Activated CD4-positive, CD25-positive, alpha-beta regulatory T cell treated with anti-CD3 and anti-CD28 coated beads, Interleukin-2, amount 50 U/mL, for 24 hours (primary cell): ENCODE measurements at regions not wholly inside any gene's neighbourhood (a gene's known extent, or its start where the extent isn't known, plus 50 kb on each side); places are given as distances from the start of the nearest gene placed in this dataset.

ENCODE experiments used
- ATAC-seq, 2 donors: fragments of 150-1000 bp; cut with Tn5 transposase; one replicate each; pipeline ENCODE4 v1.10.0; 2021; ENCODE audit warnings: mild to moderate bottlenecking in 1 of 2, moderate library complexity in 1 of 2

DNA sequence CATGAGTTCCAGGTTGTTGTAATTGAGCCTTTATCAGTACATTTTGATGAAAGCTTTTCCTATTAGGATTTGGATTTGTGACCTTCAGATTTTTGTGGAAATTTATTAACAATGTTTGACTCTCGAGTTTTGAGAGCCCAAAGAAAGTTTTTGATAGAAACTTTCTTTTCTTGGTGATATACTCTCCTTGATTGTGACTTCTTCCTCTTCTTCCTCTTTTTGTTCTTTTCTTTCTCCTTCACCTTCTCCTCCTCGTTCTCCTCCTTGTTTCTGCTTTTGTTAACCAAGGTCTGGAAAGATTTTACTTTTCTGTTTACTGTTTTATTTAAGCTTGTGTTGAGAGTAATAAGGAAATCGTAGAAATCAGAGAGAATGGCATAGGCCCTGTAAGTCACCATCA is 182.4 kb downstream of the TRIM27 start:
- no peak for ATAC-seq

DNA sequence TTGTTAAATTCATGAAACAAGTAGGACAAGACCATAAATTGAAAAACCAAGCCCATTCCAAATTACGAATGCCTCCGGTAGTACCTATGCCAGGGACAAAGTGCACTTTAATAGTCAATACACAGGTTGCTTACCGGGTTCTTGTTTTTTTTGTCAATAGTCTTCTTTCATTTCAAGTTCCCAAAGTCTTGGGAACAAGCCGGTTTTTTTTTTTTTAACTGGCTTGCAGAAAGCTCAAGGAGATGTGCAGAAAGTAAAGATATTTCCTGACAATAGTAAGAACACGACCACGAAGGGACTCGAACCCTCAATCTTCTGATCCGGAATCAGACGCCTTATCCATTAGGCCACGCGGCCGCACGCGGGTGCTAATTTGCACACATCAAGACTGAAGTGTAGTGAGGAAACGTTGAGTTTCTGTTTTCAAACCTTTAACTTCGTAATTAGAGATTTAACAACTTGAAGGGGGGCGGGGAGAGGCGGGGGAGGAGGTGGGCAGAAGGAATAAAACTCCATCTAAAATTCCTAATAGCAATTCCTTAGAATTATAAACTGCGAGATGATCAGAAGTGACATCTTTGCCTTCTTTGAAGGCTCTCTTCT is 181.0 kb downstream of the TRIM27 start:
- ATAC-seq, result no peak

DNA sequence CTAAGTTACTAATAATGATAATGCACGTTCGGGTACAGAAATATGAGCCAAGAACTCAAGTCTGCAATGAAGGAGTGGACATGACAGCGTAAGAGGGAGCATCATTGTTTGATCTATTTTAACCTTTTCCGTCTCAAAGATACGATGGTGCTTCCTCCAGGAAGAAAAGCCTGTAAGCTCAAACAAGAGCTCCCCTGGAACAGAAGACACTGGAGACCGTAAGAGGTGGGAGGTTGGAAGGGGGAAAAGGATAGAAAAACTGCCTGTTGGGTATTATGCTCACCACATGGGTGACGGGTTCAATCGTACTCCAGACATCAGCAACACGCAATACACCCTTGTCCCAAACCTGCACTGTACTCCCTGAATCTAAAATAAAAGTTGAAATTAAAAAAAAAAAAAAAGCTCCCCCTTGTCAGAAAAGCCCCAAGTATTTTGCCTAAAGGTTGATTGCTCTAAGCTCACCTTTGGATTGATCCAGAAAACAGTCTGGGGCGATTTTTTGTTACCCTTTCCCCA is 180.5 kb downstream of the TRIM27 start:
- ATAC-seq, result no peak

DNA sequence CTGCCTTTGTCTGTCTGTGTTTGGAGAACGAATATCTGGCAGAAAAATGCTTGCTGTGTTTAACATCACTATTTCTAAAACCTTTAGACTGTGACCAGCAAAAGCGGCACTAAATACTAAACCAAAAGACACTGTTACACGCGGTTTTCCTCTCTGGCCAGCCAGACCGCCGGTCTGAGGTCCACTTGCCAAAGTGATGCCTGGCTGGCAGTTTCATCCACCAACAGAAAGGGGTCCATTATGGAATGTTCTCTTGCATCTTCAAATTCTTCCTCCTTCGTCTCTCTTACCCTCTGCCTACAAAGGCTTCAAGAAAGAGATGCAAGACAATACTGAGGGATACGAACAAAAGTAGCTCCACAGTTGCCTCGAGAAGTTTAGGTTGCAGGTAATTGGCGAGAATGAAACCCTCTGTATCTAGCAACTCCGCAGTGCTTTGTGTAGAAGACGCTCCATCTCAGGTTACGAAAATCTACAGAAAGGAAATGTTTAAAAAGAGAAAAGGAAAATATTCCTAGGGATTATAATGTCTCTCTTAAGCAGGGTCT is 176.6 kb downstream of the TRIM27 start:
- ATAC-seq, result no peak

DNA sequence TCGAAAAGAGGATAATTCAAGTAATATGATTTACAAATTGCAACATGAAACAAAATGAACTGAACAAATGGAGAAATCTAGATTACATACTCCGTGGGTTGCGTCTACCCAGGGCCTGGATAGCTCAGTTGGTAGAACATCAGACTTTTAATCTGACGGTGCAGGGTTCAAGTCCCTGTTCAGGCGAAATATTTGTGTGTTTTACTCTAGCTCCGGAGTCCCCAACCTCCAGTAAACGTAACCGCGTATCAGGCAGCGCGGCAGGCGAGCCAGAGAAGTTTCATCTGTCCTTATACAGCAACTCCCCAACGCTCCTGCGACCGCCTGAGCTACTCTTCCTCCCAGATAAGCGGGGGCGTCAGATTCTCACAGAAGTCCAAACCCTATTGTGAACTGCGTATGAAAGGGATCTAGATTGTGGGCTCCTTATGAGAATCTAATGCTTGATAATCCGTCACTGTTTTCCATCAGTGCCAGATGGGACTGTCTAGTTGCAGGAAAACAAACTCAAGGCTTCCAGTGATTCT is 176.1 kb downstream of the TRIM27 start:
- ATAC-seq, result no peak

DNA sequence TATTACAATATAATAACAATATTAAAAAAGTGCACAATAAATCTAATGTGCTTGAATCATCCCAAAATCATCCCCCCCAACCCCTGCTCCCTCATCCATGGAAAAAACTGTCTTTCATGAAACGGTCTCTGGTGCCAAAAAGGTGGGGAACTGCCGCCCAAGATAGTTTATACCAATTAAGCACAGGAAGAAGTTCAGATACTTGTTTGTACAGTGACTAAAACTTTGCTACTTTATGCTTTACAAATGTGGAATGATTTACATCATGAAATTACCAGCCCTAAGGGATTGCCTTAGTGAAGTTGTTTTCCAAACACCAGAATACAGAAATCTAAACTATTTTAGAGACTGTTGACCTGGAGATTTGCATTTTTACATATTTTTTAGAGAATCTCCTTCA is 175.6 kb downstream of the TRIM27 start:
- ATAC-seq, result no peak

DNA sequence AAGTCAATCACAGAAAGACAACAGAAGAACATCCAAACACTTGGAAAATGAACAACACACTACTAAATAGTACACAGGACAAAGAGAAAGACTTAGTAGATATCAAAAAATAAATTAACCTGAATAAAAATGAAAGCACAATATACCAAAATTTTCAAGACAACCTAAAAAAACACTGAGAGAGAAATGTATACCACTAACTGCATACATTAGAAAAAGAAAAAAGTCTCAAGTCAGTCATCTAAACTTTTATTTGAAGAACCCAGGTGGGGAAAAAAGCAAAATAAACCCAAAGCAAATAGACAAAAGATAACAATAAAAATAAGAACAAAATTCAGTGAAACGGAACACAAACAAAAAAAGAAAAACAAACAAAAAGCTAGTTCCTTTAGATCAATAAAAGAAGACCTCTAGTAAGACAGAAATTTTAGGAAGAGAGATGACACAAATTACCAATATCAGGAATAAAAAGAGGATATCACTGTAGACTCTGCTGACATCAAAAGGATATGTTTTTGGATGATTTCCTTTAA is 172.8 kb downstream of the TRIM27 start:
- ATAC-seq, result no peak

DNA sequence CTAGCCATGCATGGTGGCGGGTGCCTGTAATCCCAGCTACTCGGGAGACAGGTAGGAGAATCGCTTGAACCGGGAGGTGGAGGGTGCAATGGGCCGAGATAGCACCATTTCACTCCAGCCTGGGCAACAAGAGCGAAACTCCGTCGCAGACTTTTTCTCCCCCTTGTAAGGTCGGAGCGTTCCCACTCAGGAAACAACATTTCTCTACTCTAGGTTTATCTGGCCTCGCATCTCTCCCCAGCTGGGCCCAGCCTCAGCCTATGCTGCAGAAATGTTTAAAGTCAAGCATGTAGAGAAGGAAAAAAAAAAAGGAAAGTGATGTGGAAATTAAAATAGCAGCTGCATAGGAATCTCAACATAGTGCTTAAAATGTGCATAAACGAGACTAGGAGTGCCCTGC is 172.3 kb downstream of the TRIM27 start:
- ATAC-seq, result no peak

DNA sequence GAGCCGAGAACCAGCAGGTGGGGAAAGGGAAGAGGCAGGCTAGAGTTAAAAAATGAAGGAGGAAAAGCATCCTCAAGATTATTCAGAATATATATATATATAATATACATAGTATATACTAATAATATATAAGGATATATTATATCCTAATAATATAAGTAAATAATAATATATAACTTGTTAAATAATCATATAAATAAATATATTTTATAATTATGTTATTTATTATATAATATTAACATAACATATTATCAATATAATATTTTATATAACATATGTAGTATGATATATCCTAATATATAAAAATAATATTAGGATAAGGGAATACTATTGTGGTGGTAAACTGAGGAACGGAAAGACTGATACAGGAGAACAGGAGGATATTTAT is 171.8 kb downstream of the TRIM27 start:
- no peak for ATAC-seq

DNA sequence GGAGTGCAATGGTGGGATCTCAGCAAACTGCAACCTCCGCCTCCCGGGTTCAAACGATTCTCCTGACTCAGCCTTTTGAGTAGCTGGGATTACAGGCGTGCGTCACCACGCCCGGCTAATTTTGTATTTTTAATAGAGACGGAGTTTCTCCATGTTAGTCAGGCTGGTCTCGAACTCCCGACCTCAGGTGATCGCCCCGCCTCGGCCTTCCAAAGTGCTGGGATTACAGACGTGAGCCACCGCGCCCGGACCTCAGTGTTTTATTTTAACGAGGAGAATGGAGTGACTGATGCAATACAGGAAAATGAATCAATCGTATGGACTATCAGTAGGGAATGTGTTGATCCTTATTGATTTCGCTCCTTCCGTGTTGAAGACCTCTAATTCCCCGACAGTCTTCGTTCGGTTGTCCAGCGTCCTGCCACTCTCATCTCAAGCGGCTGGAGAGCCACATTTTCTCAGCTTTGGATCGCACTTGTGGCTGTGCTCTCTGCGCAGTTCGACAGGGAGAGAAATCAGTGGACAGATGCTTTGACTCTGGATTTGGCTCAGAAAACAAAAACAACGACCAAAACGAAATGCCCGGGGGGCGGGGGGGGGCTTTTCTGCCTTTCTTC is 166.2 kb downstream of the TRIM27 start:
- ATAC-seq, result no peak

DNA sequence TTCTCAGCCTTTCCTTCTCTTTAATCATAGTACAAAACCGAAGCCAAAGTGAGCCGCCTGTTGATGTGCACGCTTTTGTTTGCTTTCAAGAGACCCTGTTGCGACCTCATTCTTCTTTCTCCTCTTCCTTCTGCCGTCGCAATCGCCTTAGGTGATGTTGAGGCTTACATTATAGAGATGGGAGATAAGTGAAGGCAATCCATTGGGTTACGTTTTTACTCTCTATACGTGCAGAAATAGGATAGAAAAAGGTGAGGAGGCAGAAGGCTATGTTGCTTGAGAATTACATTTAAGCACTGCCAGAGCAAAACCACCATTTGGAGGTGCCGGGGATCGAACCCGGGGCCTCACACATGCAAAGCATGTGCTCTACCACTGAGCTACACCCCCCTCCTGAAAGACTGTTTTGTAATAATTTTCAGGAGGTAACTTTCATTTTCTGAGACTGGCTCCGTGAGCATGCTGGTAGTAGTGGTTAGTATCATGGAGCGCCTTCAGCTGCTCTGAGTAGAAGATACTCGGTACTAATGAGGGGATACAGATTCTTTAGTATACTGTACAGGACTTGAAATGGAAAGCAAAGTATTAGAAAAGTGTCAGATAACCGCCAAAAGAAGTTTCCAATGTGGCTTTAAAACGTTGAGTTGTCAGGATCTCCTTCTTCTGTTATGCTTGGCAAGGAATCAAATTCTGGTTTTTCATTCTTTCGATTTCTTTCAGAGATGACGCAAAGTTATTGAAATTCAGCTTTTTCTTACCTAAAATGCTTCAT is 165.6 kb downstream of the TRIM27 start:
- ATAC-seq, result no peak

DNA sequence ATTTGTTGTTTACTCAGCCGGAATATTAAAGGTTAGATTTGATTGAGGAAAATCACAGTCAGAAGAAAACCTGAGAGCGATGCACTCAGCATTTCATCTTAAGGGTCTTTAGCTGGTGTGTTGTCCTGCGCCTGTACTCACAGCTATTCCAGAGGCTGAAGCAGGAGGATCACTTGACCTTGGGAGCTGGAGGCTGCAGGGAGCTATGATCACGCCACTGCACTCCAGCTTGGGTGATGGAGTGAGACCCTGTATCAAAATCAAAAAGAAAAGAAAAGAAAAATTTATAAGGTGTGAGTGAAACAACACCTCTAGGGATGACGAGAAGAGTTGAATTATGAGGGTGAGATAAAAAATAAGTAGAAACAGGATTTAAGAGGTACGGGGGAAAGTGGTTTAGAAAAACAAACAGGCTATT is 165.0 kb downstream of the TRIM27 start:
- ATAC-seq, result no peak

DNA sequence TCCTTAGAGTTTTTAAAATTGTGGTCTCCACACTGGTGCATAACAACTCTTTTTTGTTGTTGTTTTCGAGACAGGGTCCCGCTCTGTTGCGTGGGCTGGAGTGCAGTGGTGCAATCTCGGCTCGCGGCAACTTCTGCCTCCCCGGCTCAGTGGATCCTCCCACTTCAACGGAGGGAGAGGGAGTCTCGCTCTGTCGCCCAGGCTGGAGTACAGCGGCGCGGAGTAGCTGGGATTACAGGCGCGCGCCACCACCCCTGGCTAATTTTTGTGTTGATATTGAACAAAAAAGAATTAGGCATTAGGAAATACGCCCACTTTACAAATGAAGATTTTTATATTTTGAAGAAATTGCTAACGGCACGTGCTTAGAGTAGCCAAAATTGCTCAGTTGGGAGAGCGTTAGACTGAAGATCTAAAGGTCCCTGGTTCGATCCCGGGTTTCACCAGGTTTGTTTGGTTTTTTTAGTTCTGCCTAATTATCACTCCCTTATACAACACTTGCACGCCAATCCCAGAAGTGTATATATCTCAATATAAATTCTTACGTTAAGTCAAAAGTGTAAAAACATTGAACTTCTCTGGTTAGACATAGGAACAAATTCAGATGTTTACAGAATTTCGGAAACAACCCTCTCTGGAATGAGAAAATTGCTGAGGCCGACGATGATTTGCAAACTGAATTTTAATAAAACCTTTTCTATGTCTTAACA is 159.6 kb downstream of the TRIM27 start:
- ATAC-seq, result no peak

DNA sequence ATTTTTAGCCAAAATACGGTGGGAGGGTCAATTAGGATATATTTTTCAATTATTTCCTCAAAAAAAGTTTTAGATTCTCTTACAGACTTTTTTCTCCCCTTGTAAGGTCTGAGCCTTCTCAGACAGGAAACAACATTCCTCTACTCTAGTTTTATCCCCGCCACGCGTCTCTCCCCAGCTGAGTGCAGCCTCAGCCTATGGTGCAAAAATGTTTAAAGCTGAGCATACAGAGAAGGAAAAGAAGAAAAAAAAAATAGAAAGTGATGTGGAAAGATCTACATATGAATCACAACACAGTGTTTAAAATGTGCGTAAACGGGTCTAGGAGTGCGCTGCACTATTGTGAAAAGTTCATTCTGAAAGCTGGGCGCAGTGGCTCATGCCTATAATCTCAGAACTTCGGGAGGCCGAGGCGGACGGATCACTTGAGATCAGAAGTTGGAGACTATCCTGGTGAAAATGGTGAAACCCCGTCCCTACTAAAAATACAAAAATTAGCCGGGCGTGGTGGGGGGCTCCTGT is 159.0 kb downstream of the TRIM27 start:
- no peak for ATAC-seq

DNA sequence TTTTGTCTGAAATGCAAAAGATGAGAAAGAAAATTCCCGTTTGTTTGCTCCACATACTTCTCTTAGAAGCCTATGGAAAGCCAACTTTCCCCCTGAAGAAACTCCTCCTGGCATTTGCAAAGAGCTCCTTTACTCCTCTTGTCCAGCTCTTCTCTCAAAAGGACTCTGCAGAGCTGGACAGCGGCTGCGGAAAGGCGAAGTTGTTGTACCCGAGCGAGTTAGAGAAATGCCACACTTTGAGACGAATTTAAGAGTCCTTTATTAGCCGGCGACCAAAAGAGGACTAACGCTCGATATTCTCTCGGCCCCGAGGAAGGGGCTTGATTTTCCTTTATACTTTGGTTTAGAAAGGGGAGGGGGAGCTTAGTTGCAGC is 157.8 kb downstream of the TRIM27 start:
- no peak for ATAC-seq

DNA sequence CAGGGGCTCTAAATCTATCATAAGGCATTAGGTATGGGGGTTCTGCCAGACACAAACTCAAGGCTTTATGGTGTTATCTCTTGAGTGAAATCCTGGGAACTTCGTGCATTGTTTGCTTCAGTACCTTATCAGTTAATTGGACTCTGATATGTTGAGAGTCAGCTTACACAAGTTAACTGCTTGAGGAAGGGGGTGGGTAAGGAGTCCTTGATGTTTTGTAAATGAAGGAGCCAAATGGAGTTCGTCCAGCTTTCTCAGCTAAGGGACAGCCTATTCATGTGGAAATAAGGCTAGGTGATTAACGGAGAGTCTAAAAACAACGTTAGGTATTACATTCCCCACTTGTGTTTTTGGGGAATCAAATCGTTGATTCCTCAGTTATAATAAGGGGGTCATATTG is 157.4 kb downstream of the TRIM27 start:
- no peak for ATAC-seq

DNA sequence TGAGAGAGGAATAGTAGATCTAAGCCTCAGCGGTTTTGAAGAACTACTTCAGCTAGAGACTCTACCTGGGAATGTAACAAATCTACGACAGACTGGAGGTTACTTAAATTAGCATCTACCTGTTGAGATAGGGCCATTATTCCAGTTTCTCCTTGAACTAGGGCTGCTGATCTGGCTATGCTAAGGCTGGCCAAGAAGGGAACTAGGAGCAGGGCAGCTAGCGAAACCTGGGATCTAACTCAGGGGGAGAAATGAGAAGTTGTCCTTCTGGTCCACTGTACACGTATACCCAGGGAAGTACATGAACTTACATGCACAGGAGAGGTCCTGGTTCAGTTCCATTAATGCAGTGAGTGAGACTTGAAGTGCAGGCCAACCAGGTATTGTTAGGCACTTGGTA is 156.7 kb downstream of the TRIM27 start:
- ATAC-seq, result no peak

DNA sequence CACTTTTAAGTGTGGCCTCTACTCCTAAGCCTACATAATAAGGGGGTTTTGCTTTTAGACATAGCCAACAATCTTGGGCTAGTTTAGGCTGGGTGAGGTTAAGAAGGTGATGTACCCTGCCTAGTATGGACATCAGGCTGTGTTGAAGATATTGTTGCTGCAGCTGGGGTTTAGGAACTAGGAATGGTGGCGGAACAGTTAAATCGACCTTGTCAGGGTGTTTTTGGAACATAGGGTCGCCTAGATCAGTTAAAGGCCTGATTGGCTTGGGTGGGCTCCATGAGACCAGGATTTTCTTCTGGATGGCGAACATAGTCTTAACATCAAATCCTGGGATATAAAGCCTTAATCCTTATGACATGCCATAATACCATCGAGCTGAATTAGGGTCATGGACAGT is 156.1 kb downstream of the TRIM27 start:
- no peak for ATAC-seq

DNA sequence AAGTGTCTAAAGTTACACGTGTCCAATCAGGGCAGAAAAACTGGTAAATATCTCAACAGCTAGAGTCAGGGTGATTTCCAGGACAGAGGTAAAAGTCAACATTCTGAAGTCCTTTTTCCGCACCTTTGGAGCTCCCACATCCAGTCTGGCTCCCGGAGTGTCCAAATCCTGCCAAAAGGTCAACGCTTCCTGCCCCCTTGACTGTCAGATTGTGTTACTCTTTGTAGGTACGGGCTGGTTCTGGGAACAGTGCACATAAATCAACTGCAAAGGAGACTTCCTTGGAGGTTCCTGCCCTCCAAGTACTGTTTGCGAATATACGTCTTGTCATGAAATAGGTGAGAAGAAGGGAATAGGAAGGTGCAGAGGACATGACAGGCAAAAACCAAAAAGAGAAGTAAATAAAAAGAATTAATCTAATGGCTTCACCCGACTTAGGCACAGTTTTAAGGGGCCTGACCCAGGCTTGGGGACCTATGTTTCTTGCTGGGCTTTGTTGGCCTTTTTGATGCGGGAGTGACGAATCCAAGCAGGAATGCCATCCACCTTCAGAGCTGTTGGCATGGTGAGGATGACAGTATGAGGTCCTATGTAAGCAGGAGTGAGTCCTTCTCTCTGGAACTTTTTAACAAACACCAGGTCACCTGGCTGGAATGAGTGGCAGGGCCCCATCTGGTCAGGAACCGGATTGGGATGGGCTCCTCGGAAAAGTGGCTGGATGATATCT is 155.4 kb downstream of the TRIM27 start:
- no peak for ATAC-seq

DNA sequence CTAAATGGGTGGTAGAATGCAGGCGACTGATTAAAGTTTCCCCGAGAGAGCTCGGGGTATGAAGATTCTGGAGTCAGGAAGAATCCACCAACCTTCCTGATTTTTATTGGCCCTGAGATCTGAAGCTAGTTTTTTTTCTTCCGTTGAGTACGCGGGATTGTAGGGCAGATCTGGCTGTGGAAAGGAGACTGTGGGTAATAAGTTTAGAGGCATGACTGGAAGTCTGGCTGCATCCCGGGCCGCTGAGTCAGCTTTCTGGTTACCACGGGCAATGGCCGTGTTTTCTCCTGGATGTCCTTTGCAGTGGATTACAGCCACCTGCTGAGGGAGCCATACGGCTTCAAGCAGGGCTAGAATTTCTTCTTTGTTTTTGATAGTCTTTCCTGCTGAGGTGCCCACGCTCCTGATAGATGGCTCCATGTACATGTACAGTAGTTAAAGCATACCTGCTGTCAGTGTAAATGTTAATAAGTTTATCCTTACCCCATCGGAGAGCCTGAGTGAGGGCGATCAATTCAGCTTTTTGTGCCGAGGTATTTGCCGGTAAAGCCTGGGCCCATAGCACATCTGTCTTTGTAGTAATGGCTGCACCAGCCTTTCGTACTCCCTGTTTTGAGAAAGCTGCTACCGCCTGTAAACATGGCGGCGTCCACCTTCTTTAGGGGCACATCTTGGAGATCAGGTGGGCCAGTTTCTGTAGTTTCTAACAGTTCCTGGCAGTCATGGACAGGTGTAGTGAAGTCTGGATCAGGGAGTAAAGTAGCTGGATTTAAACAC is 154.0 kb downstream of the TRIM27 start:
- ATAC-seq, result no peak

DNA sequence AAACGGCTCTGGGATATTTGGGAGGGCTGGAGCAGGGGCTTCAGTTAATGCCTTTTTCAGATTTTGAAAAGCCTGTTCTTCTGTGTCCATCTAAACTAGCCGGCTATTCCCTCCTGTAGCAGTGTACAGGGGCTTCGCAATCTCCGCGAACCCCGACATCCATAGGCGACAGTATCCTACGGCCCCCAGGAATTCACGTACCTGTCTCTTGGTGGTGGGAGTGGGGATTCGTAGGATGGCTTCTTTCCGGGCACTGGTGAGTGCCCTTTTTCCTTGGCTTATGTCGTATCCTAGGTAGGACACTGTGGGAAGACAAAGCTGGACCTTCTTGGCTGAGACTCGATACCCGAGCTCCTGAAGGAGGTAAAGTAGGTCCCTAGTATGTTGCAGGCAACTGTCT is 153.1 kb downstream of the TRIM27 start:
- no peak for ATAC-seq
